ENCODE measurements at regions not wholly inside any gene's neighbourhood (a gene's known extent, or its start where the extent isn't known, plus 50 kb on each side); places are given as distances from the start of the nearest gene placed in this dataset.
A peak's percentile ranks its signal among the peaks of the same experiment; 100 is the strongest.
"Not testable (repeated sequence)": the region's sequence is repeated elsewhere in the genome, so short reads cannot be mapped to it uniquely, and the experiment has no call there.

DNA sequence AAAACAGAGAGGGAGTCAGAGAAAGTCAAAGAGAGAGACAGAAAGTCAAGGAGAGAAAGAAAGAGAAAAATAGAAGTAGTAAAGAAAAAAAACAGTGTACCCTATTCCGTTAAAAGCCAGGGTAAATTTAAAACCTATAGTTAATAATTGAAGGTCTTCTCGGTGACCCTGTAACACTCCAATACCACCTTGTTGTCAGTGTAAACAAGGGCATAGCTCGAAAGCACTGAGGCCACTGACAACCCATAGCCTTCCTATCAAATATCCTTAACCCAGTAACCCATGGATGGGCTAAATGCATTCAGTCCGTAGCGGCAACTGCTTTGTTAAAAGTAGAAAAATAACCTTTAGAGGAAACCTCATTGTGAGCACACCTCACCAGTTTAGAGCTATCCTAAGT lies 100.4 kb downstream of the ZNF467 start:
- no peaks in the 10 kb centered on the region for H3K4me1 ChIP-seq (replicated peaks)
- intact Hi-C loops (cut with DNase I), result no loop called here
- H3K27ac ChIP-seq, result no peak overlapping the region
- no peak for DNase-seq (ENCODE audit: low spot score)
- H3K36me3 ChIP-seq, result no peaks in the 10 kb centered on the region
- no peak overlapping the region for H3K4me3 ChIP-seq
- no peaks in the 10 kb centered on the region for H3K9me3 ChIP-seq
- no peak for TF ChIP-seq POLR2A (IDR thresholded peaks at IDR 0.05)
- TF ChIP-seq, protein P1, sequence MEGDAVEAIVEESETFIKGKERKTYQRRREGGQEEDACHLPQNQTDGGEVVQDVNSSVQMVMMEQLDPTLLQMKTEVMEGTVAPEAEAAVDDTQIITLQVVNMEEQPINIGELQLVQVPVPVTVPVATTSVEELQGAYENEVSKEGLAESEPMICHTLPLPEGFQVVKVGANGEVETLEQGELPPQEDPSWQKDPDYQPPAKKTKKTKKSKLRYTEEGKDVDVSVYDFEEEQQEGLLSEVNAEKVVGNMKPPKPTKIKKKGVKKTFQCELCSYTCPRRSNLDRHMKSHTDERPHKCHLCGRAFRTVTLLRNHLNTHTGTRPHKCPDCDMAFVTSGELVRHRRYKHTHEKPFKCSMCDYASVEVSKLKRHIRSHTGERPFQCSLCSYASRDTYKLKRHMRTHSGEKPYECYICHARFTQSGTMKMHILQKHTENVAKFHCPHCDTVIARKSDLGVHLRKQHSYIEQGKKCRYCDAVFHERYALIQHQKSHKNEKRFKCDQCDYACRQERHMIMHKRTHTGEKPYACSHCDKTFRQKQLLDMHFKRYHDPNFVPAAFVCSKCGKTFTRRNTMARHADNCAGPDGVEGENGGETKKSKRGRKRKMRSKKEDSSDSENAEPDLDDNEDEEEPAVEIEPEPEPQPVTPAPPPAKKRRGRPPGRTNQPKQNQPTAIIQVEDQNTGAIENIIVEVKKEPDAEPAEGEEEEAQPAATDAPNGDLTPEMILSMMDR (IDR thresholded peaks at IDR 0.05), result no peak
- TF ChIP-seq POLR2AphosphoS5 (IDR thresholded peaks at IDR 0.05), result no peak
- WGBS, result 68% methylated on average over 5 of the region's 5 CpGs
- no peaks in the 10 kb centered on the region for H3K27me3 ChIP-seq (replicated peaks; ENCODE audit: insufficient read depth)

DNA sequence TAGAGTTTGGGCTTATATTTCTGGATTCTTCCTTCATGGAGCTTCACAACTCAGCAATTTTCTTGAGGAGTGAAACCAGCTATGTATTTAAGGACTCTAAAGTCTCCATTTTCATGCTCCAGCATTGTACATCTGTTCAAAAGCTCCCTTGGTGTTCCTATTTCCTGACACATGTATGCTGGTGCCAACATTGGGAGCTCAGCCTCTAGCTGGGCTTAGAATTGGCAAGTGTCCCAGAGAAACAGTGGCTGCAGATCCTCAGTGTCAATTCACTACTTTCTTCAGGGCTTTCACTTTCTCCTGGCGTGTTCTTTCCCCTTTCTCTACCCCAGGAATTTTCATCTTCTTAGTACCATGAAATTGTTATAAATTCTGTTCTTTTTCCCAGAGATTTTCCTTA lies 103.1 kb downstream of the ZNF467 start:
- no peaks in the 10 kb centered on the region for H3K27me3 ChIP-seq (replicated peaks; ENCODE audit: insufficient read depth)
- no peaks in the 10 kb centered on the region for H3K9me3 ChIP-seq
- DNase-seq (ENCODE audit: low spot score), result peak; percentile 53
- H3K36me3 ChIP-seq, result no peaks in the 10 kb centered on the region
- H3K27ac ChIP-seq, result no peak overlapping the region
- H3K4me1 ChIP-seq (replicated peaks), result no peaks in the 10 kb centered on the region
- TF ChIP-seq, protein P1 (IDR thresholded peaks at IDR 0.05), result no peak
- TF ChIP-seq POLR2AphosphoS5 (IDR thresholded peaks at IDR 0.05), result peak; percentile 18
- 6% methylated on average over 1 of the region's 1 CpG for WGBS
- no peak overlapping the region for H3K4me3 ChIP-seq
- intact Hi-C loops (cut with DNase I), result no loop called here

DNA sequence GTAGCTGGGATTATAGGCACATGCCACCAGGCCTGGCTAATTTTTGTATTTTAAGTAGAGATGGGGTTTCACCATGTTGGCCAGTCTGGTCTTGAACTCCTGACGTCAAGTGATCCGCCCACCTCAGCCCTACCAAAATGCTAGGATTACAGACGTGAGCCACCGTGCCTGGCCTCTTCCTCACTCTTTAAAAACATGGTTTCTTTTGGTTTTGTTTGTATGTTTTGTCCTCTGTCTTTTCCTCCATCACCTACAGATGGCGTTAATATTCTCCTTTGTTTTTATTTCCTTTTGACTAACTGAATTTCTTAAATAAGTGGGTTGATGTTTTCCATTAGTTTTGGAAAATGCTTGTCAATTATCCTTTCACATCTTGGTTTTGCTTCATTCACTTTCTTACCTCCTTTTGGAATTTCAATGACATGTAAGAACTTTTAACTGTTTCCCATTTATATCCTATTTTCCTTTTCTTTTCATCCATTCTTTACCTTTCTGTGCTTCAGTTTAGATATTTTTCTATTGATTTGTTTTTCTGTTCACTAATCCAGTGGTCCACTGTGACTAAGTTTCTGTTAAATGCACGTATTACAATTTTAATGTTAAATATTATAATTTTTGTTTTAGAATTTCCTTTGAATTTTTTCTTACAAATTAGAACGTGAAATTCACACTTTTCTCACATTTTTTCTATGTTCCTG lies 104.1 kb downstream of the ZNF467 start:
- Histone ChIP-seq H3K4me3 (no peak overlapping the region), H3K27ac (no peak overlapping the region), H3K4me1 (replicated peaks) (no peaks in the 10 kb centered on the region), H3K27me3 (replicated peaks; ENCODE audit: insufficient read depth) (no peaks in the 10 kb centered on the region), H3K36me3 (no peaks in the 10 kb centered on the region), H3K9me3 (no peaks in the 10 kb centered on the region)
- DNase-seq (ENCODE audit: low spot score), result no peak
- intact Hi-C loops (cut with DNase I), result no loop called here
- TF ChIP-seq POLR2A (IDR thresholded peaks at IDR 0.05) (no peak), POLR2AphosphoS5 (IDR thresholded peaks at IDR 0.05) (no peak)
- TF ChIP-seq, protein P1 (IDR thresholded peaks at IDR 0.05), result peak in 1 of 4 experiments; percentile 42
- 52% methylated on average over 7 of the region's 7 CpGs for WGBS

DNA sequence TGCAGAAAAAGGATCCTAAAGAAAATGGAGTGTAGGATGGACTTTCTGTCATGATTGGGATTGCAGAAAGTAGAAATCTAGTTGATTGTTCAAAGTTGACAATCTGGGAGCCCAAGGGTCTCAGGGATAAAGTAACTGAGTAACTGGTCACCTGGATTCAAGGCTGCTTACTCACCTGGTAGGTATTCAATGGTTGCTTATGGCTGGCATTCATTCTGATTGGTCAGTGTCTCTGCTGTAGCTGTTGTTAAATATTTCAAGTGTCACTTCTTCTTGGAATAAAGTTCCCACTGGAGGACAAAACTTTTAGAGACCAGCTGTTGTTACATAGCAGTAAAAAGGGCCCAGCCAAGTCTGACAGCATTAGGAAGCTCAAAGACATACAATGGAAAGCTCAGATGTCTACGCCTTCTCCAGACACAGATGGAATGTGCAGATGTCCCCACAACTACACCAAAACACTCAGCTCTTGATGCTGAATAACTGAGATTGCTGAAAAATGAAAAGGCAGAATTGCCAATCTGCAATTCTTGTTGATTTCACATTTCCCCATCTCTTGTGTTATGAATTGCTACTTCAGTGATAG lies 106.9 kb downstream of the ZNF467 start:
- intact Hi-C loops (cut with DNase I), result no loop called here
- Histone ChIP-seq H3K27ac (no peak overlapping the region), H3K27me3 (replicated peaks; ENCODE audit: insufficient read depth) (no peaks in the 10 kb centered on the region), H3K9me3 (no peaks in the 10 kb centered on the region), H3K4me1 (replicated peaks) (no peaks in the 10 kb centered on the region), H3K36me3 (no peaks in the 10 kb centered on the region), H3K4me3 (no peak overlapping the region)
- no peak for TF ChIP-seq POLR2A (IDR thresholded peaks at IDR 0.05)
- TF ChIP-seq, protein P1 (IDR thresholded peaks at IDR 0.05), result no peak
- no peak for TF ChIP-seq POLR2AphosphoS5 (IDR thresholded peaks at IDR 0.05)
- no peak for DNase-seq (ENCODE audit: low spot score)
- 52% methylated on average over 1 of the region's 1 CpG for WGBS

DNA sequence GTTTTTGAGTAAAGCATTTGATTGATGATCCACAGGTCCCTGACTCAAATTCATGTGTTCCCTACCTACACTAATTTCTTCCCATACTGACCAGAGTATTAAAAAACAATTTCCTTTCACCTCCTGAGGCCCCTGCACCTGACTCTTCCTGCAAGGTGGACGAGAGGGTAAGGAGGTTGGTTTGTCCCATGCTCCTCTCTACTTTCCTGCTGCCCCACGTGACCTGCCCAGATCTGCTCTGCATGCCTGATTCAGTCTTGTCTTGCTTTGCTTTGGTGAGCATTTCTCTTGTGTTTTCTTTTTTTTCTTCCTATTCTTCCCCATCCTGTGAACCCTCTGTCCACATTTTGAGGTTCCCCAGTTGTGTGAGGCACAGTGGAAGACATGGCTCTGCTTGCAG lies 107.8 kb downstream of the ZNF467 start:
- DNase-seq (ENCODE audit: low spot score); H3K4me1 ChIP-seq (replicated peaks); H3K36me3 ChIP-seq; intact Hi-C loops (cut with DNase I); H3K4me3 ChIP-seq; H3K9me3 ChIP-seq; H3K27me3 ChIP-seq (replicated peaks; ENCODE audit: insufficient read depth); H3K27ac ChIP-seq: not testable (repeated sequence)
- WGBS, result 60% methylated on average over 2 of the region's 2 CpGs

Measured in prostate gland (tissue), 2 donors.